GM12891 (cell line): ENCODE measurements at regions not wholly inside any gene's neighbourhood (a gene's known extent, or its start where the extent isn't known, plus 50 kb on each side); places are given as distances from the start of the nearest gene placed in this dataset.

ENCODE experiments used
- DNase-seq: peaks from one replicate; pipeline ENCODE4 v3.0.0; 2011; ENCODE audit warnings: low spot score; ENCODE audit not compliant: insufficient read length
- FAIRE-seq: peaks from 2 replicates; lab custom pipeline; 2011; peaks lifted over from hg19 to GRCh38; lab: Jason Lieb, UNC
- PAX5 ChIP-seq: IDR thresholded peaks from 2 replicates; pipeline ENCODE4 v1.6.1; 2011; ENCODE audit warnings: low read length, moderate library complexity, mild to moderate bottlenecking; ENCODE audit not compliant: insufficient read depth, severe bottlenecking
- POLR2A ChIP-seq: IDR thresholded peaks from 2 replicates; pipeline ENCODE4 v1.6.1; 2011; ENCODE audit warnings: low read depth, low read length, control low read depth
- POLR2AphosphoS5 ChIP-seq: IDR thresholded peaks from 2 replicates; pipeline ENCODE4 v1.6.1; 2011; ENCODE audit warnings: low read depth, low read length, control low read depth
- POU2F2 ChIP-seq: IDR thresholded peaks from 2 replicates; pipeline ENCODE4 v1.6.1; 2011; ENCODE audit warnings: low read depth, mild to moderate bottlenecking, control low read depth, low read length, moderate library complexity
- SPI1 ChIP-seq: IDR thresholded peaks from 2 replicates; pipeline ENCODE4 v1.6.1; 2011; ENCODE audit warnings: low read depth, low read length, control low read depth
- TAF1 ChIP-seq: IDR thresholded peaks from 2 replicates; pipeline ENCODE4 v1.6.1; 2011; ENCODE audit warnings: low read depth, low read length, control low read depth

DNA sequence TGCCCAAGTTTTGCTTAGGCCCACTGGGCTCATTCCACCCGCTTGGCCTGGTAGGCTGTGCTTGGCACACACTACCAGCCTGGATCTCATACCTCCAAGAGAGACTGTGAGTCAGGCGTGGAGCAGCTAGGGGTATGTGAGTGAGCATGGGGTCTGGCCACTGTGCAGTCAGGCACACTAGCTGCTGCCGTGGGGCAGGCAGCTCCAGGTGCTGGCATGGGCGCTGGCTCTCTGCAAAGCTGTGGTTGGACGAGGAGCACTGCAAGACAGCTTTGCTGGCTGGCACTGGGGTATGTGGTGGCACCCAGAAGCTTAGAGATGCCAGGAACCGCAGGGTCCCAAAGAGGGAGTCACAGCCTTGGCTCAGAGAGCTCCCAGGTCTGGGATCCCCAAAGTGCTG is 377.8 kb downstream of the KCTD8 start:
- DNase-seq (no peak), FAIRE-seq (no peak)
- TF ChIP-seq TAF1 (no peak), SPI1 (no peak), PAX5 (no peak), POLR2AphosphoS5 (no peak), POLR2A (no peak), POU2F2 (no peak)

DNA sequence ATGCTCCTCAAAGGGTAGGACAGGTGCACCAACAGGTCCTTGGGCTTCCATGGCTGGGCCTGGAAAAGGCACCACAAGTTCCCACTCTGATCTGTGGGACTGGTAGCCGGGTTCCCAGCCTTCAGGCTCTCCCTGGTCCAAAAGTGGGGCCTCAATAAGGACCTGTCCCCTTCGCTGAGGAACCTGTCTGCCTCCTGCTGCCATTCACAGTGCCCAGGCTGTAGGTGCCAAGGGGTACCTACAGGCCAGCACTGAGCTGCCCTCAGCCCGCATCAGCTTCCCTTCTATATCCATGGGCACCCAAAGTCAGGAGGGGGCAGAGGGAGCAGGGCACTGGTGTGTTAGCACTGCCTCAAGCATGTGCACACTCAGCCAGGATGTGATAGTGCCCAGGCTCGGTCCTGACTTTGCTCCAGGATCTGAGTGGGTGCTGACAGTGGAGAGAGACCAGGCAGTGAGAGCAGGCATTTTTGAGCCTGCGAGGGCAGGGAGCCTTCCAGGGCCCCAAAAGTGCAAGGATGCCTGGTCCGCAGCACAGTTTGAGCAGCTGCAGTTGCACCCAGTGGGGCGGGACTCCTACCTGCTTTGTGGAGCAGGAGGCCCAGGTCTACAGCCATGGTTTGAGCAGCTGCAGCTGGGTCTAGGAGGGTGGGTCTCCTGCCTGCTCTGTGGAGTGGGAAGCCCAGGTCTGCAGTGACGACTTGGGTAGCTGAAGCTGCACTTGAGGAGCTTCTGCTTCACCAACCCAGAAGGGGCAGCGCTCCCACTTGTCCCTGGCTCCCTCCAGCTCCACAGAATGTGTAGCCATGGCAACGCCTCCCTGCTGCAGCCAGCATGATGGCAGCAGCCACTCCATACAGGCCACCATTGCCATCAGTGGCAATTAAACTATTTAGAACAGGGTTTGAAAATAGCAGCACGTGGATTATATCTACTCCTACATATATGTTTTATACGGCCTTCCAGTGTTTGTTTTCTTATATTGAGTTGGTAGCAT is 376.4 kb downstream of the KCTD8 start:
- DNase-seq: no peak
- FAIRE-seq: no peak
- no peak for TF ChIP-seq TAF1
- TF ChIP-seq PAX5: no peak
- no peak for TF ChIP-seq POU2F2
- TF ChIP-seq POLR2A: no peak
- no peak for TF ChIP-seq POLR2AphosphoS5
- TF ChIP-seq SPI1: no peak

DNA sequence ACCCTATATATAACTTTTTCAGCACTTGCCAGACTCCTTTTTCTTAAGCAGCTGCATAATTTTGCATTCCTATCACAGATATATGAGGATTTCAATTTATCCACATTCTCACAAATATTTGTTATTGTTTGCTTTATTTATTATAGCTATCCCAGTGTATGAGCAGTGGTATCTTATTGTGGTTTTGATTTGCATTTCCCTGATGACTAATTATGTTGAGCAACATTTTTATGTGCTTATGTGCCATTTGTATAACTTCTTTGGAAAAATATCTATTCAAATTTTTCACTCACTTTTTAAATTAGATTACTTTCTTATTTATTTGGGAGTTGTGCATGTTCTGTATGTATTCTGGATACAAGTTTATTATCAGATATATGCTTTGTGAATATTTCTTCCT is 361.9 kb downstream of the KCTD8 start:
- TF ChIP-seq POLR2A (no peak), POLR2AphosphoS5 (no peak), POU2F2 (no peak), PAX5 (no peak), TAF1 (no peak), SPI1 (no peak)
- FAIRE-seq: no peak
- no peak for DNase-seq

DNA sequence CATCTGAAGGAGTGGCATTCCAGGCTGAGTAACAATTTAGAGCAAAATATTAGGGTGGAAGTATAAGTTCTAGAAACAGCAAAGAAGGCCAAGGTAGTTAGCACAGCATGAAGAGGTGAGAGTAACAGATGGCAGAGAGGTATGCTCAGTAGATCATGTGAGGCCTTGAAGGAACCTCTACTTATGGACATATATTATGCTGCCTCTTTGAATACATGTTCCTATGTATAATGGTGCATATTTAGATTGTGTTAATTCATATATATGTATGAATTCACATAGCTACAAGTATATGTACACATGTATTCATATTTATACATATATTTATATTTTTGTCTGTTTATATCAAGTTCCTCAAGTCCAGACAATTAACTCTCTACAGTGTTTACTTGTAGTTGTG is 355.2 kb downstream of the KCTD8 start:
- TF ChIP-seq POLR2AphosphoS5: no peak
- no peak for FAIRE-seq
- no peak for DNase-seq

DNA sequence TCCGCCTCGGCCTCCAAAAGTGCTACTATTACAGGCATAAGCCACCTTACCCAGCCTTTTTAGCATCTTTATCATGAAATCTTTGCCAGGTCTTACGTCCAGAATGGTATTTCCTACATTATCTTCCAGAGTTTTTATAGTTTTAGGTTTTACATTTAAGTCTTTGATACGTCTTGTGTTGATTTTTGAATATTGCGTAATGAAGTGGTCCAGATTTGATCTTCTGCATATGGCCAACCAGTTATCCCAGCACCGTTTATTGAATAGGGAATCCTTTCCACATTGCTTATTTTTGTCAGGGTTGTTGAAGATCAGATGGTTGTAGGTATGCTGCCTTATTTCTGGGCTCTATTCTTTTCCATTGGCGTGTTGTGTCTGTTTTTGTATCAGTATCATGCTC is 349.6 kb downstream of the KCTD8 start:
- no peak for TF ChIP-seq POLR2A
- no peak for TF ChIP-seq POU2F2
- no peak for TF ChIP-seq POLR2AphosphoS5
- no peak for TF ChIP-seq PAX5
- no peak for TF ChIP-seq TAF1
- TF ChIP-seq SPI1: no peak
- FAIRE-seq (no peak), DNase-seq (no peak)

DNA sequence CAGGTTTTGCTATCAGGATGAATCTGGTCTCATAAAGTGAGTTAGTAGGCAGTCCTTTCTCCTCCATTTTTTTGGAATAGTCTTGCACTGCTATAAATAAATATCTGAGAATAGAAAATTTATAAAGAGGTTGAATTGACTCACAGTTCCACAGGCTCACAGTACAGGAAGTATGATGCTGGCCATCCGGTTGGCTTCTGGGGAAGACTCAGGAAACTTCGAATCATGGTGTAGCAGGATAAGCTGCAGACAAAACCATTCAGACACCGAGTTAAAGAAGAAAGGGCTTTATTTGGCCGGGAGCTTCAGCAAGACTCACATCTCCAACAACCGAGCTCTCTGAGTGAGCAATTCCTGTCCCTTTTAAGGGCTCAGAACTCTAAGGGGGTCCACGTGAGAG is 348.2 kb downstream of the KCTD8 start:
- DNase-seq (no peak), FAIRE-seq (no peak)
- TF ChIP-seq POLR2A (no peak), PAX5 (no peak), SPI1 (no peak), POU2F2 (no peak), TAF1 (no peak), POLR2AphosphoS5 (no peak)

DNA sequence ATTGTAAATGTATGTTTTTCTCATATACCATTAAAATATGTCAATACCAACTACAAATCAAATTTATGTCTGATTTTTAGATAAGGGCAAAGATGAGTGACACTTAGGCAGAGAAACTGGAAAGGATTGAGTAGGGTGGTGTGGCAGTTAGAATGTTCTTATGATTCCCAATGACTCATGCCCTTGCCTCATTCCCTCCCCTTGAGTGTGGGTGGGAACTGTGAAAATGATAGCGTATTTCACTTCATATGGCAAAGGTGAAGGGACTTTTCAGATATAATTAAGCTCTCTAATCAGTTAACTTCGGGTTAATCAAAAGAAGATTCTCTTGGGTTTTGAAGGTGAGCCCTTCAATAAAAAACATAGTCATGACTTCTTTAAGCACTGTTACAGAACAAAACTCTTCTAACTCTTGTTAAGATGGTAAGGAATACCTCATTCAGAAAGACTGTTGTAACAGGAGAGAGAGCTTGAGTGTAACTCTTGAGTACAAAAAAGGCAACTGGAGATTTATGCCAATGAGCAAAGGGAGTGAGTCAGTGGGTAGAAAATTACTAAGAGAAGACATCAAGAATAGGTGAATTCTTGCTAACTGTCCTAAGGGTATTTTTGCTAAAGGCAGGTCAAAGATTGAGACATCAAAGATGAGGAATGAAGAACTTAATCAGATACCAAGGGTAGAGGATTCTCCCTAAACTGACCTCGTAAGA is 329.5 kb downstream of the KCTD8 start:
- FAIRE-seq (no peak), DNase-seq (no peak)
- TF ChIP-seq TAF1 (no peak), POLR2AphosphoS5 (no peak), SPI1 (no peak), PAX5 (no peak), POU2F2 (no peak), POLR2A (no peak)

DNA sequence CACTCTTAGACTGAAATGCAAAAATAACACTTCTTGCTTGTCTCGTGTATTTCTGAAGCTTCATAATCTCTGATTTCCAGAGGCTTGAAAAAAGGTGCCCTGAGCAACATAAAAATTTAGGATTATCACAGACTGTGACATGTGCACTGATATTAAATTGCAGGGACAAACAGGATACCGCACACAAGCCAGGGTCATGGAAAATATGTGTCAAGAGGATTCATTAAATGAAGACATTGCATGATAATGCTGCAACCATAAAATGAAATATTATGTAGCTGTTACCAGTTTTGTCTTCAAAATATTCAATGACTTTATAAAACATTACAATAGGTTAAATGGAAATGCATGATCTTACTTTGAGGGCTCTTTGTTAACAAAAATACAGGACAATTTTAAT is 328.0 kb downstream of the KCTD8 start:
- FAIRE-seq: no peak
- DNase-seq: no peak
- TF ChIP-seq POLR2A (no peak), POU2F2 (no peak), PAX5 (no peak), POLR2AphosphoS5 (no peak), SPI1 (no peak), TAF1 (no peak)

DNA sequence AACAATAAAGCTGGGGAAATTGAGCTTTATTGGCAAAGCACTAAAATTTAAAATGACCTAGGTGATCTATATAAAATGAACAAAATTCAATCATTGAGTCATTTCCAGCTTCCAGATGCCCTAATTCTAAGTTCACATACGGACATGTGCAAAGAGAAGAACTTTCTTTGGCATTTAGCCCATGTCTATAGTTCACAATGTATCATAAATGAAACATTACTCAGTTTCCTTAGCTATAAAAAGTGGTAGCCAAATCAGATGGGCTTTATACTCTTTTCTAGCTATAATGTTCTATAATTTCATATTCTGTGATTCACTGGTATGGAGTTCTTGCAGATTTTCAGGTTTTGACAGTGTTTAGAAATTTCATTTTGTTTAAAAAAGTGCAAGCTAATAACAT is 327.4 kb downstream of the KCTD8 start:
- no peak for FAIRE-seq

More for the DNA sequence above, 327.4 kb downstream of the KCTD8 start:
- no peak for TF ChIP-seq POU2F2
- no peak for TF ChIP-seq POLR2A
- no peak for TF ChIP-seq POLR2AphosphoS5
- TF ChIP-seq PAX5: no peak
- TF ChIP-seq SPI1: no peak
- TF ChIP-seq TAF1: no peak
- no peak for DNase-seq
